GM19372 (cell line): ENCODE measurements at regions not wholly inside any gene's neighbourhood (a gene's known extent, or its start where the extent isn't known, plus 50 kb on each side); places are given as distances from the start of the nearest gene placed in this dataset.
"Not testable (repeated sequence)": the region's sequence is repeated elsewhere in the genome, so short reads cannot be mapped to it uniquely, and the experiment has no call there.

Experiments used
- ATAC-seq: cut with Tn5 transposase; IDR thresholded peaks from one replicate; pipeline ENCODE4 v1.9.1; 2021; ENCODE audit warnings: mild to moderate bottlenecking, low read depth, moderate library complexity; ENCODE audit not compliant: unreplicated experiment

DNA sequence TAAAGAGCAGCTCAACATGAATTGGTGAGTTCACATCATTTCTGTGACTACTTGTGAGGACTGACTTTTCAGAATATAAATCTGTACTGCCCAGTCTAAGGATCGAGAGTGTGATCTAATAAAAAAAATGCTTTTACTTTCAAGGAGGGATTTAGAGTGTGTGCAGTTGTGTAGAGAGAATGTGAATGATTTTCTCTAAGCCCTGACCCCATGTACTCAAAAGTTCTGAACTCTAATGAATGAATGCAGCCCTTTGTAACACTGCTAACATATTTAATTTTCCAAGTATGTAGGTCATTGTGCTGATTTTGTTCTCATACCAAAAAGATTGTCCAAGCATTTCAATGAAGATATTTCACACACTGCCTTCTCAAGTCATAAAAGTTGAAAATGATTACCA lies 92.5 kb upstream of the STOX2 start:
- no peak for ATAC-seq

GRCh38 chr4:183814461-183814860 lies 90.6 kb upstream of the STOX2 start:
- ATAC-seq, result no peak

- ATAC-seq, result no peak
Measured at GRCh38 chr4:183816077-183816476, 89.0 kb upstream of the STOX2 start.

GRCh38 chr4:183816882-183817509 lies 88.1 kb upstream of the STOX2 start:
- no peak for ATAC-seq

- not testable (repeated sequence) for ATAC-seq
Measured at GRCh38 chr4:183818591-183818990, 86.5 kb upstream of the STOX2 start.

DNA sequence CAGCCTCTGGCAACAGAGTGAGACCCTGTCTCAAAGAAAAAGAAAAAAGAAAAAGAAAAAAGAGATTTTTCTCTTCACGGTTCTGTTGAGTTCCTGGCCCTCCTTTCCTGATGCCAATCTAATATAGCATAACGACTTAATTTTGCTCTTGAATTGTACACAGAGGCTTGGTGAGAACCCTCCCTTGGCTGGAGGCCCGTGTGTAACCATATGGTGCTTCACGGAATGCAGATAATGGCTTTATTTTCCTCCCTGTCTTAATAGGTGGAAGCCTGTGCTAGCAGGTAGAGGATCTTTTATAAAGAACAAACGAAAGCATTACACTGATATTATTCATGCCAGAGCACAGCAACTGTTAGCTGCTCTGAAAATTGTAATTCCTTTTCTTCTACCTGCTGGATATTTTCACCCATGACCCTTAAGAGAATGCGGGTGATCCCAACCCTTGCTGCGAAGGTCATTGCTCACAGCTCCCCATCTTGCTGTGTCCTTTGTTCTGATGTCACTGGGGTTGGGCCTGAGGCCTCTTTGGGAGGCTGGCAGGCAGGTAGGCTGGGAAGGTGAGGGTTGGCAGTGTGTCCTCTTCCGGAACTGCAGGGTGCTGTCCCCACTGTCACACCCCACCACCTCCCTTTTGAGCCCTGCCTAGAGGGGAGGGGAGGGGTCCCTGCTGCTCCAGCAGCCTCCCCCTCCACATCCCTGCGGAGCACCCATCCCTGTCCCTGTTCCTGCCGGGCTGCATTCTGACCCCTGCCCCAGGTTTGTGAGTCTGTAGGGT lies 83.8 kb upstream of the STOX2 start:
- ATAC-seq, result no peak

DNA sequence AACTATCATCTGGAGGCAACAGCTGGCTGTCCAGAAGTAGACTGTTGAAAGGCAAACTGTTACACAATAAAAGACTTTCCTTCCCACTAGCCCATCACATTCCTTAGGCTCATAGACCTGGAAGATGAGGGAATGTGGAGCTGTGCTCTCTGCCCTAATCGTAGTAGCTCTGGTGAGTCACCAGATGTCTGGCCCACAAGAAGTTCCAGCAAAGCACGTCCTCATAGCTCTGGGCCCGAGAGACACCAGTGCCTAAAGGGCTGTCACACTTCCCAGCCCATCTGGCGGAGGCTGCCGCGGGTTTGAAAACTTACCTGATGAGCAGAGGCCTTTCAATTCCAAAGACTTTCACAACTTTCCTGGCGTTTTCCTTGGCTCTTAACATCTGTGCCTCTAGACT lies 81.7 kb upstream of the STOX2 start:
- ATAC-seq, result no peak

- no peak for ATAC-seq
Measured at GRCh38 chr4:183825346-183825745, 79.8 kb upstream of the STOX2 start.

- no peak for ATAC-seq
Measured at GRCh38 chr4:183826461-183826860, 78.6 kb upstream of the STOX2 start.

GRCh38 chr4:183828125-183828524 lies 77.0 kb upstream of the STOX2 start:
- no peak for ATAC-seq

DNA sequence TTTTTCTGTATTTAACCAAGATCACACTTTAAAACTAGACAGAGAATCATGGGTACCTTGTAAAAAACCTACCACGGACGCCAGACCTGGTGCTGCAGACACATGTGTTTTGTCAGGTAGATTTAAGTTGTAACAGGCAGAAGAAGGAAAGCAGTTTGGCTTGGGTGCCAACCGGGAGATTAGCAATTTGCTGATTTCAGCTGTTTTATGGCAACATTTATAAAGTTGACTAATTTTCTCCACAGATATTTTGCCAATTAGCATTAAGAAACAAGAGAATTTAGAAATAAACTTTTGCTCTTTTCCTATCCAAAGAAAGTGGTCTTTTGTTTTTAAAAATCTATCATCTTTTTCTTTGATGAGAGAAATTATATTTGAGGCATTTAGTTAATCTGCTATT lies 76.3 kb upstream of the STOX2 start:
- ATAC-seq, result no peak

- ATAC-seq, result no peak
Measured at GRCh38 chr4:183830438-183830985, 74.6 kb upstream of the STOX2 start.

- no peak for ATAC-seq
Measured at GRCh38 chr4:183831026-183831446, 74.1 kb upstream of the STOX2 start.

- no peak for ATAC-seq
Measured at GRCh38 chr4:183831683-183832082, 73.4 kb upstream of the STOX2 start.

- no peak for ATAC-seq
Measured at GRCh38 chr4:183832776-183833450, 72.2 kb upstream of the STOX2 start.

GRCh38 chr4:183834252-183834651 lies 70.9 kb upstream of the STOX2 start:
- ATAC-seq, result no peak

DNA sequence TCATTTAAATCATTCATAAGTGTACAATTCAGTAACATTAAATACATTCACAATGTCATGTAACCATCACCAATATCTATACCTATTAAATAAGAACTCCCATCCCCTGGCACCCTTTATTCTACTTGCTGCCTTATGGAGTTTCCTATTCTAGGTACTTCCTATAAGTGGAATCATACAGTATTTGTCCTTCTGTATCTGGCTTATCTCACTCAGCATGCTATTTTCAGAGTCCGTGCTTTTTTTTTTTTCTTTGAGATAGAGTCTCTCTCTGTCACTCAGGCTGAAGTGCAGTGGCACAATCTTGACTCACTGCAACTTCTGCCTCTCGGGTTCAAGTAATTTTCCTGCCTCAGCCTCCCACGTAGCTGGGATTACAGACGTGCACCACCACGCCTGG lies 67.9 kb upstream of the STOX2 start:
- no peak for ATAC-seq

DNA sequence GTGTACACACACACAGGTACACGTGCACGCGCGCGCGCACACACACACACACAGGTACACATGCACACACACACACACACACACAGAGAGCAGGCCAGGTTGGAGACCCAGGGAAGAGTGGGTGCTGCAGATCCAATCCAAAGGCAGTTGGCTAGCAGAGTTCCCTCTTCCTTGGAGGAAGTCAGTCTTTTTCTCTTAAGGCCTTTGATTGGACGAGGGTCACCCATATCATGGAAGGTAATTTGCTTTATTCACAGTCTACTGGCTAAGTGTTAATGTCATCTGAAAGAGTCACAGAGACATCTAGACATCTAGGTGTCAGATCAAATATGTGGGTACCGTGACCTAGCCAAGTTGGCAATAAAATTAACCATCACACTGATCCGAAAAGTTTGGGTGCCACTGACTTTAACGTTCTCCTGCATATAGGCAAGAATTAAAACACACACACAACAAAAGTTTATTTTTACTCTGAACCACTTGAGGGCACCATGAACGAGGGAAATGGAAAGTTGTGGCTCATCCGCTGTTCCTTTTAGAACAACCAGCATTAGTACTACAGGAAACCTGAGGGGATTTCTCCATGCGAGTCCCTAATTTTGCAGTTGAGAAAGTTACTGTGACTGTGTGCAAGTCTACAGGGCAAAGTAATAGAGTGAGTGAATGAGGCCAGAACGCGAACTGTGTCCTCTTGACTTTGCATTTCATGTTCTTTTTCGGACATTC lies 66.0 kb upstream of the STOX2 start:
- ATAC-seq, result no peak

DNA sequence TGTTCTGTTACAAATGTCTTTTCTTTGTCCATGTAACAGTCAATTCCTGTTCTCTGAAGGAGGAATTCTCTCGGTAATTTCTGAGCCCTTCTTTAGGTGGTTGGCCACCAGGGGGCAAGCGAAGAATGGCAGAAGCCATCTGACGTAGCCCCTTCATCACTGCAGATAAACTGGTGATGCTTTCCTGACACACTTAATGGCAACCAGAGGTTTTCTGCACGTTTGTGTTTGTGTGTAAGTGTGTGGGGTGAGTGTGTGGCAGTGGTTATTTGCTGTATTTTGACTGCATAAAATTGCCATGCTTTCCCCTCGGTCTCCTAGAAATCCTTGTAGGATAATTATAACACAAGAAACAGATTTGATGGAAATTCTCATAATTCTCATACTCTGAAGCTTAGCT lies 64.8 kb upstream of the STOX2 start:
- ATAC-seq, result peak; percentile 79

DNA sequence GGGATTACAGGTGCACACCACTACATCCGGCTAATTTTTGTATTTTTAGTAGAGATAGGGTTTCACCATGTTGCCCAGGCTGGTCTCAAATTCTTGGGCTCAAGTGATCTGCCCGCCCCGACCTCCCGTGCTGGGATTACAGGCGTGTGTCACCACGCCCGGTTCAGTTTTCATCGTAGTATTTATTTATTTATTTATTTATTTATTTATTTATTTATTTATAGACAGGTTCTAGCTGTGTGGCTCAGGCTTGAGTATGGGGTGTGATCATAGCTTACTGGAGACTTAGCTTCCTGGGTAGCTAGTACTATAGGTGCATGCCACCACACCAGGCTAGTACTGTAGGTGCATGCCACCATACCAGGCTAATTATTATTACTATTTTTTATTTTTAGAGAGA lies 64.1 kb upstream of the STOX2 start:
- no peak for ATAC-seq

DNA sequence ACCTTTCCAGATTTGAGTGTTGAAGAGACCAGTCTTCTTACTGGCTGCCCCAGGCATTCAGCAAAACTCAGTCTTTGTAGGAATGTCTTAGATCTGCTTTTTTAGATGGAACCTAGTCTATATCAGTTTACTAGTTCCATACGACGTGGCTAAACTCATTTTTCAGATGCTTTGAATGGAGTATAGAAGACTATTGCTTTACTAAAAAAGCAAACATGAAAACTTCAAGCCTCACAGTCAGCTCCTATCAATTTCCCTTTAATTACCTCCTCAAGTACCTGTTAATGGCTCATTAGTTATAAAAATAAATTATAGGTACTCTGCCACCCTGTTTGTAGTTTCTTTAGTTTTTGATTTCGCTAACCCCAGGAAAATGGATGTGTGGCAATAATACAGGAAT lies 63.0 kb upstream of the STOX2 start:
- ATAC-seq, result no peak
